ENCODE measurements at regions not wholly inside any gene's neighbourhood (a gene's known extent, or its start where the extent isn't known, plus 50 kb on each side); places are given as distances from the start of the nearest gene placed in this dataset.

DNA sequence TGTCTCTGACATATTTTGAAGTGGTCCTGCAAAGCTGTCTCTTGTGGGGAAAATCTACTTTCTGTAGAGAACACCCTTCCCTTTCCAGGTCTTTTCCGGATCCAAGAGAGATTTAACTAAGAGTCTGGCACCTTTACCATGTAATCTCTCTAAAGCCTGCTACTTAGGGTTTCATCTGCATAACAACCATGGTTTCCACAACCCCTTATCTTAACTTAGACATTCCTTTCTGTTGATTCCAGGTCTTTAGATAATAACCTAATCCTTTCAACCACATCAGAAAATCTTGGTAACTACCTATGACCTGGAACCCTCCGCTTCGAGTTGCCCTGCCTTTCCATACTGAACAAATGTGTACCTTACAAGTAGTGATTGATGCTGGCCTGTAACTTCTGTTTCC, 243.6 kb upstream of the PTER start:
- Histone ChIP-seq H3K9ac (ENCODE audit: low read depth, low read length) (no peak overlapping the region), H2AFZ (replicated peaks; ENCODE audit: low read length, poor library complexity) (no peak overlapping the region), H2BK5ac (ENCODE audit: low read depth, low read length, poor library complexity, severe bottlenecking) (no peak overlapping the region), H3K4me1 (ENCODE audit: control insufficient read depth, insufficient read depth, low read length) (no peaks in the 10 kb centered on the region), H2AK9ac (replicated peaks; ENCODE audit: low read depth, low read length, poor library complexity) (no peak overlapping the region), H2BK20ac (ENCODE audit: low read depth, low read length) (no peak overlapping the region), H2BK15ac (ENCODE audit: low read depth, low read length) (no peak overlapping the region), H3K4ac (ENCODE audit: low read depth, low read length) (no peak overlapping the region), H3K18ac (ENCODE audit: low read depth, low read length) (no peak overlapping the region), H4K5ac (ENCODE audit: low read depth, low read length) (no peak overlapping the region), H4K20me1 (ENCODE audit: insufficient read depth, low read length) (no peaks in the 10 kb centered on the region), H3K4me3 (ENCODE audit: insufficient read depth, low read depth, low read length) (no peak overlapping the region), H3K14ac (replicated peaks; ENCODE audit: low read depth, low read length) (no peak overlapping the region), H2AK5ac (ENCODE audit: low read depth, low read length) (no peak overlapping the region), H3K9me1 (ENCODE audit: insufficient read depth, low read length) (no peaks in the 10 kb centered on the region), H2BK120ac (ENCODE audit: low read depth, low read length) (no peak overlapping the region), H4K8ac (ENCODE audit: low read depth in 2 of 2, low read length in 2 of 2) (no peak overlapping the region), H3K9me3 (ENCODE audit: control insufficient read depth, insufficient read depth, low read length) (peaks cover 9% of the 10 kb centered on the region), H3K4me2 (ENCODE audit: low read depth, low read length) (no peak overlapping the region), H3K79me1 (ENCODE audit: low read depth in 1 of 2, low read length in 2 of 2) (no peaks in the 10 kb centered on the region), H3K27me3 (ENCODE audit: control insufficient read depth, insufficient read depth, low read length) (no peaks in the 10 kb centered on the region), H3K23ac (ENCODE audit: low read depth, low read length) (no peak overlapping the region), H3K27ac (ENCODE audit: insufficient read depth, low read length) (no peak overlapping the region), H4K91ac (ENCODE audit: insufficient read depth, low read depth, low read length) (no peak overlapping the region), H3K36me3 (ENCODE audit: control insufficient read depth, insufficient read depth, low read length) (no peaks in the 10 kb centered on the region), H3K56ac (ENCODE audit: extremely low read depth, insufficient read depth, low read length) (no peak overlapping the region)
- ChIA-PET CTCF (no interaction called here), POLR2A (ENCODE audit: unreplicated experiment) (no interaction called here)
- in situ Hi-C loops (cut with MboI; ENCODE audit: low sequenced_read_pairs): no loop called here
- no peak for ATAC-seq (ENCODE audit: low read depth)
- WGBS, 2 experiments (ENCODE audit: extremely low coverage in 2 of 2, insufficient read length in 1 of 2): no CpG with 5 or more reads among the region's 3 CpGs
- intact Hi-C loops (cut with micrococcal nuclease): no loop called here
- BruUV-seq (replicated peaks): no TSS peak
- TF ChIP-seq MAFK (IDR thresholded peaks at IDR 0.05; ENCODE audit: low read depth, low read length) (no peak), CTCF (conservative IDR thresholded peaks at IDR 0.05; ENCODE audit: low read depth, low read length) (no peak), BHLHE40 (IDR thresholded peaks at IDR 0.05; ENCODE audit: low read depth, low read length) (no peak)
- dilution Hi-C loops (cut with HindIII; ENCODE audit: low sequenced_read_pairs, unreplicated experiment): no loop called here
- no peak for DNase-seq

Data from IMR-90 (cell line).